Dedifferentiated amniotic fluid mesenchymal stem cell (primary cell): ENCODE measurements at regions not wholly inside any gene's neighbourhood (a gene's known extent, or its start where the extent isn't known, plus 50 kb on each side); places are given as distances from the start of the nearest gene placed in this dataset.
"Not testable (repeated sequence)": the region's sequence is repeated elsewhere in the genome, so short reads cannot be mapped to it uniquely, and the experiment has no call there.

Experiments used
- DNase-seq: peaks from one replicate; pipeline ENCODE4 v3.0.0-alpha.2; 2016; ENCODE audit errors: extremely low spot score

GRCh38 chr5:86536396-86536795 lies 81.3 kb upstream of the COX7C start:
- no peak for DNase-seq

GRCh38 chr5:86542532-86542931 lies 75.2 kb upstream of the COX7C start:
- DNase-seq, result no peak

DNA sequence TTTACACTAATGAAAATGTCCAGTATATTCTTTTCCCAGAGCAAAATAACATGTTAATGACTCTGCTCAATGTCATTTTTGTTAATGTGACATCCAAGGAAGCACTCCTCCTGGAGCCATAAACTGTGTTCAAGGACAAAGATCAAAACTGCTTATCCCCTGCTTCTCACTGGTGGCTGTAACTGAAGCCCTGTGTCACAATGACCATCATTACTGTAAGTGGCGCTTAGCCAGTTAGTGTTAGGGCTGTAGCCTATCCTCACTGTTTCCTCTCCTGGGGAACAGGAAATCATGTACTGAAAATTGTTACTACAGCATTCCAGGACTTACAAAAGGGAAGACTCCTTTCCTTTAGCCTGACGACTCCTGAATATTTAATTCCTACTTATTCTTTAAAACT lies 71.7 kb upstream of the COX7C start:
- DNase-seq, result no peak

DNA sequence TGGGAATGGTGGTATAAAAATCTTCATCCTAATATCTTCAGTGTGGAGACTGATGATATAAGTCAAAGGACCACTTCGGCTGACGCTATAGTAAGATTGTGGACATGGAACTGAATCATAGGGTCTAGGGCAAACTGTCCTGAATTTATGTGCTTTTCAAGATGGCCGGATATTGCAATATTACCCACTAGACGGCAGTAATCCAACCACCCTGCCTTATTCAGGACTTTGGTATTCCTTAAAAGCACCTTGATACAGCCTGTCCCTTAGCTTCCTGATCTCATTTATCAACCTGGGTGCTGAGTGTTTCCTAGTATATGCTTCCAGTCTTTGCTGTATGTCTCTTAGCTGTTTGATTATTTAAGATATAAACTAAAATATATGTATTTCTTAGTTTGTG lies 71.2 kb upstream of the COX7C start:
- no peak for DNase-seq

- no peak for DNase-seq
Measured at GRCh38 chr5:86554638-86555037, 63.1 kb upstream of the COX7C start.

- no peak for DNase-seq
Measured at GRCh38 chr5:86557920-86558319, 59.8 kb upstream of the COX7C start.

DNA sequence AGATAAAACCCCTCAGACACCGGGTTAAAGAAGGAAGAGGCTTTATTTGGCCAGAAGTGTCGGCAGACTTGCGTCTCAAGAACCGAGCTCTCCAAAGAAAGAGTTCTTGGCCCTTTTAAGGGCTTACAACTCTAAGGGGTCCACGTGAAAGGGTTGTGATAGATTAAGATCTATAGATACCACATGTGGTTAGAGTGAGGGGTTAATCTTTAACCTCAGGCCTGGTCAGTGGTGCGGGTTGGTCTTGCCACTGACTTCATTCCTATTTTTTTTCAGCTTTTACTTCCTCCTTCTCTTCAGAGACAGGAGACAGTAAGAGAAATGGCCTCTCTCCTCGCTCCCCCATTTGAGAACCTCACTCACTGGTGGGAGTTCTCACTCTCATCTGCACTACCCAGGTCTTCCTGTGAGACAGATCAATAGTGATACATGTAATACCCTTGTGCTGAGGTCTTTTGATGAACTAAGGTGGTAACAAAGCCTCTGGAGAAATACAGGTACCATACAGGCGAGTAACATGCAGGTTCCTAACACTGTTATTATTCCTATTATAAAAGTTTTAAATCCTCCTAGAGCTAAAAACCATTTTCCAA lies 52.4 kb upstream of the COX7C start:
- no peak for DNase-seq

DNA sequence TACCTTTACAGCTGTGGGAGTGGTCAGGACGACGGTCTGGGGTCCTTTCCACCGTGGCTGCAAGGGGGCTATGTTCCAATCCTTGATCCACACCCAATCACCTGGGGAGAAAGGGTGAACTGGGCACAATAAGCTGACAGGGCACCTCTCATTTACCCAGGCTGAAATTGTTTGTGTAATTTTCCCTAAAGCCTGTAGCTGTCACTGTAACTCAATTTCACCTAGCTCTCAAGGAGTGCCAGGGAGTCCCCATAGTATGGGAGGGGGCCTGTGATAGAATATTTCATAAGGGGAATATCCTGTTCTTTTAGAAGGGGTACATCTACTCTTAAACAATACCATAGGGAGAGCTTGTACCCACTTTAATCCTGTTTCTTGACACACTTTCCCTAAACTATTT lies 51.7 kb upstream of the COX7C start:
- not testable (repeated sequence) for DNase-seq
